Tongue (tissue), 1 donor: ENCODE measurements at regions not wholly inside any gene's neighbourhood (a gene's known extent, or its start where the extent isn't known, plus 50 kb on each side); places are given as distances from the start of the nearest gene placed in this dataset.
A peak's percentile ranks its signal among the peaks of the same experiment; 100 is the strongest.
"Not testable (repeated sequence)": the region's sequence is repeated elsewhere in the genome, so short reads cannot be mapped to it uniquely, and the experiment has no call there.

ENCODE experiments used
- DNase-seq: peaks from one replicate; pipeline ENCODE4 v3.0.0-alpha.2; 2015

GRCh38 chr3:132084982-132085381 is 50.2 kb upstream of the CPNE4 start:
- no peak for DNase-seq

GRCh38 chr3:132087356-132087755 is 52.5 kb upstream of the CPNE4 start:
- DNase-seq: no peak

- no peak for DNase-seq
These were observed 53.5 kb upstream of the CPNE4 start for GRCh38 chr3:132088291-132088690.

- DNase-seq: no peak
These were observed 56.1 kb upstream of the CPNE4 start for GRCh38 chr3:132090921-132091320.

- no peak for DNase-seq
These were observed 81.8 kb upstream of the CPNE4 start for GRCh38 chr3:132116601-132117000.

GRCh38 chr3:132117642-132118041 is 82.8 kb upstream of the CPNE4 start:
- no peak for DNase-seq

GRCh38 chr3:132119531-132119930 is 84.7 kb upstream of the CPNE4 start:
- DNase-seq: no peak

GRCh38 chr3:132124096-132124495 is 89.3 kb upstream of the CPNE4 start:
- no peak for DNase-seq

- no peak for DNase-seq
These were observed 90.0 kb upstream of the CPNE4 start for GRCh38 chr3:132124651-132125284.

GRCh38 chr3:132134611-132135010 is 99.8 kb upstream of the CPNE4 start:
- DNase-seq: no peak

- no peak for DNase-seq
These were observed 101.0 kb upstream of the CPNE4 start for GRCh38 chr3:132135628-132136333.

- no peak for DNase-seq
These were observed 101.5 kb upstream of the CPNE4 start for GRCh38 chr3:132136334-132136716.

GRCh38 chr3:132136902-132137301 is 102.1 kb upstream of the CPNE4 start:
- not testable (repeated sequence) for DNase-seq

- DNase-seq: no peak
These were observed 111.0 kb upstream of the CPNE4 start for GRCh38 chr3:132145833-132146232.

GRCh38 chr3:132154619-132155018 is 119.8 kb upstream of the CPNE4 start:
- DNase-seq: no peak

GRCh38 chr3:132159145-132159544 is 124.3 kb upstream of the CPNE4 start:
- no peak for DNase-seq

GRCh38 chr3:132160198-132160597 is 125.4 kb upstream of the CPNE4 start:
- DNase-seq: no peak

- no peak for DNase-seq
These were observed 126.8 kb upstream of the CPNE4 start for GRCh38 chr3:132161608-132162007.

GRCh38 chr3:132164469-132165092 is 129.8 kb upstream of the CPNE4 start:
- no peak for DNase-seq

GRCh38 chr3:132167870-132168269 is 133.1 kb upstream of the CPNE4 start:
- DNase-seq: no peak

GRCh38 chr3:132174500-132174899 is 139.7 kb upstream of the CPNE4 start:
- no peak for DNase-seq

GRCh38 chr3:132180337-132180791 is 136.8 kb upstream of the ACP3 start:
- DNase-seq: peak; percentile 48

- DNase-seq: no peak
These were observed 133.4 kb upstream of the ACP3 start for GRCh38 chr3:132183811-132184210.

GRCh38 chr3:132187746-132188145 is 129.5 kb upstream of the ACP3 start:
- no peak for DNase-seq
